Astrocyte (in vitro differentiated cells and primary cell): ENCODE measurements at regions not wholly inside any gene's neighbourhood (a gene's known extent, or its start where the extent isn't known, plus 50 kb on each side); places are given as distances from the start of the nearest gene placed in this dataset.

Source experiments
- DNase-seq: peaks from one replicate; pipeline ENCODE4 v3.0.0-alpha.2; 2010; ENCODE audit warnings: low read depth
- FAIRE-seq: peaks from 2 replicates; lab custom pipeline; 2011; peaks lifted over from hg19 to GRCh38; lab: Jason Lieb, UNC
- H2AFZ ChIP-seq: 2 replicates; pipeline ENCODE4 v1.6.0; 2012; ENCODE audit warnings: low read depth, low read length, inconsistent platforms
- H3K27ac ChIP-seq: 2 replicates; pipeline ENCODE4 v1.5.1; 2011; ENCODE audit warnings: low read depth, low read length, inconsistent platforms
- H3K27me3 ChIP-seq: 2 replicates; pipeline ENCODE4 v1.6.0; 2011; ENCODE audit warnings: low read length, inconsistent platforms; ENCODE audit not compliant: insufficient read depth
- H3K36me3 ChIP-seq: 2 replicates; pipeline ENCODE4 v1.5.1; 2011; ENCODE audit warnings: low read length, inconsistent platforms; ENCODE audit not compliant: insufficient read depth
- H3K4me1 ChIP-seq: 2 replicates; pipeline ENCODE4 v1.5.1; 2011; ENCODE audit warnings: low read length, inconsistent platforms; ENCODE audit not compliant: insufficient read depth
- H3K4me2 ChIP-seq: 2 replicates; pipeline ENCODE4 v1.6.0; 2012; ENCODE audit warnings: low read length, inconsistent platforms
- H3K4me3 ChIP-seq: 2 replicates; pipeline ENCODE4 v1.5.1; 2011; ENCODE audit warnings: low read depth, mild to moderate bottlenecking, low read length, inconsistent platforms; ENCODE audit not compliant: insufficient read depth
- H3K79me2 ChIP-seq: 2 replicates; pipeline ENCODE4 v1.6.0; 2012; ENCODE audit warnings: mild to moderate bottlenecking, low read length, inconsistent platforms; ENCODE audit not compliant: insufficient read depth
- H3K9ac ChIP-seq: 2 replicates; pipeline ENCODE4 v1.6.0; 2012; ENCODE audit warnings: mild to moderate bottlenecking, low read length, inconsistent platforms
- H3K9me3 ChIP-seq: 2 replicates; pipeline ENCODE4 v1.5.1; 2012; ENCODE audit warnings: low read depth, mild to moderate bottlenecking, low read length, inconsistent platforms; ENCODE audit not compliant: insufficient read depth
- H4K20me1 ChIP-seq: 2 replicates; pipeline ENCODE4 v1.6.0; 2012; ENCODE audit warnings: low read length, inconsistent platforms; ENCODE audit not compliant: insufficient read depth
- H3K27ac Mint-ChIP-seq: one replicate; pipeline ENCODE4 v1.8.0; 2021; ENCODE audit warnings: mild to moderate bottlenecking, mixed read lengths; ENCODE audit not compliant: unreplicated experiment
- H3K27me3 Mint-ChIP-seq: one replicate; pipeline ENCODE4 v1.8.0; 2021; ENCODE audit warnings: low read depth, mixed read lengths; ENCODE audit not compliant: unreplicated experiment
- H3K36me3 Mint-ChIP-seq: one replicate; pipeline ENCODE4 v1.8.0; 2021; ENCODE audit warnings: low read depth, mixed read lengths; ENCODE audit not compliant: unreplicated experiment
- H3K4me1 Mint-ChIP-seq: one replicate; pipeline ENCODE4 v1.8.0; 2021; ENCODE audit warnings: low read depth, mixed read lengths; ENCODE audit not compliant: unreplicated experiment
- H3K4me3 Mint-ChIP-seq: one replicate; pipeline ENCODE4 v1.8.0; 2021; ENCODE audit warnings: mild to moderate bottlenecking, moderate library complexity, mixed read lengths; ENCODE audit not compliant: unreplicated experiment
- H3K9me3 Mint-ChIP-seq: one replicate; pipeline ENCODE4 v1.8.0; 2021; ENCODE audit warnings: mild to moderate bottlenecking, mixed read lengths; ENCODE audit not compliant: unreplicated experiment
- CTCF ChIP-seq: IDR thresholded peaks from 2 replicates; pipeline ENCODE4 v1.5.1; 2011; ENCODE audit warnings: low read depth, mild to moderate bottlenecking, inconsistent platforms, low read length, moderate library complexity; ENCODE audit not compliant: insufficient read depth
- EZH2 ChIP-seq: IDR thresholded peaks from 2 replicates; pipeline ENCODE4 v1.6.1; 2012; ENCODE audit warnings: mild to moderate bottlenecking, low read length, inconsistent platforms; ENCODE audit not compliant: insufficient read depth

GRCh38 chr6:76774781-76775384, 688.4 kb downstream of the HTR1B start:
- H3K4me2 ChIP-seq = no peak overlapping the region
- no peaks in the 10 kb centered on the region for H3K9me3 ChIP-seq
- H3K4me1 ChIP-seq = no peaks in the 10 kb centered on the region
- no peak overlapping the region for H3K4me3 ChIP-seq
- H3K27me3 ChIP-seq = no peaks in the 10 kb centered on the region
- DNase-seq (no peak), FAIRE-seq (no peak)
- H3K36me3 ChIP-seq = no peaks in the 10 kb centered on the region
- no peak overlapping the region for H2AFZ ChIP-seq
- Mint-ChIP-seq H3K4me1 (peaks cover 9% of the 10 kb centered on the region), H3K4me3 (no peak overlapping the region), H3K27me3 (no peaks in the 10 kb centered on the region), H3K36me3 (no peaks in the 10 kb centered on the region), H3K27ac (no peak overlapping the region), H3K9me3 (peaks cover 6% of the 10 kb centered on the region)
- no peak overlapping the region for H3K9ac ChIP-seq
- no peak overlapping the region for H3K27ac ChIP-seq
- H3K79me2 ChIP-seq = no peaks in the 10 kb centered on the region
- no peaks in the 10 kb centered on the region for H4K20me1 ChIP-seq
- no peak for TF ChIP-seq CTCF
- no peak for TF ChIP-seq EZH2

- Histone ChIP-seq H3K9me3 (no peaks in the 10 kb centered on the region), H3K4me1 (no peaks in the 10 kb centered on the region), H3K27ac (no peak overlapping the region), H3K4me3 (no peak overlapping the region), H3K9ac (no peak overlapping the region), H3K36me3 (no peaks in the 10 kb centered on the region), H2AFZ (no peak overlapping the region), H3K79me2 (no peaks in the 10 kb centered on the region), H4K20me1 (no peaks in the 10 kb centered on the region), H3K27me3 (no peaks in the 10 kb centered on the region), H3K4me2 (no peak overlapping the region)
- TF ChIP-seq EZH2 (no peak), CTCF (no peak)
- FAIRE-seq (no peak), DNase-seq (no peak)
- H3K27ac Mint-ChIP-seq = no peak overlapping the region
- H3K36me3 Mint-ChIP-seq = no peaks in the 10 kb centered on the region
- no peaks in the 10 kb centered on the region for H3K27me3 Mint-ChIP-seq
- H3K9me3 Mint-ChIP-seq = peaks cover 6% of the 10 kb centered on the region
- H3K4me1 Mint-ChIP-seq = peaks cover 9% of the 10 kb centered on the region
- no peak overlapping the region for H3K4me3 Mint-ChIP-seq
These were observed 690.3 kb downstream of the HTR1B start for GRCh38 chr6:76772951-76773350.

- Mint-ChIP-seq H3K4me3 (no peak overlapping the region), H3K36me3 (no peaks in the 10 kb centered on the region), H3K4me1 (peaks cover 9% of the 10 kb centered on the region), H3K27me3 (no peaks in the 10 kb centered on the region), H3K9me3 (peaks cover 6% of the 10 kb centered on the region), H3K27ac (no peak overlapping the region)
- Histone ChIP-seq H3K27ac (no peak overlapping the region), H3K9ac (no peak overlapping the region), H3K9me3 (no peaks in the 10 kb centered on the region), H3K4me3 (no peak overlapping the region), H3K27me3 (no peaks in the 10 kb centered on the region), H3K4me2 (no peak overlapping the region), H4K20me1 (no peaks in the 10 kb centered on the region), H2AFZ (no peak overlapping the region), H3K4me1 (no peaks in the 10 kb centered on the region), H3K79me2 (no peaks in the 10 kb centered on the region), H3K36me3 (no peaks in the 10 kb centered on the region)
- no peak for FAIRE-seq
- TF ChIP-seq CTCF = no peak
- no peak for DNase-seq
These were observed 692.1 kb downstream of the HTR1B start for GRCh38 chr6:76771059-76771634.
